HEK293 (cell line): ENCODE measurements at regions not wholly inside any gene's neighbourhood (a gene's known extent, or its start where the extent isn't known, plus 50 kb on each side); places are given as distances from the start of the nearest gene placed in this dataset.

Experiments used
- CTCF ChIA-PET: fragments of 350-600 bp; formaldehyde crosslinking; extraction: SDS; loops from one replicate; lab custom pipeline; 2021; ENCODE audit warnings: antibody characterized with exemption; lab: Yijun Ruan, JAX
- POLR2A ChIA-PET: fragments of 300-600 bp; formaldehyde crosslinking; extraction: SDS; loops from one replicate; lab custom pipeline; 2020; ENCODE audit warnings: antibody characterized with exemption, inconsistent platforms; lab: Yijun Ruan, JAX
- H3K27ac ChIP-seq: fragments of 200-500 bp; sonication (Bioruptor generic); 2 replicates; pipeline ENCODE4 v1.5.1; 2014; ENCODE audit warnings: low read depth, low read length, control low read depth, inconsistent platforms; ENCODE audit errors: extremely low read depth
- H3K36me3 ChIP-seq, 2 experiments: fragments of 200-500 bp in 1 of 2; sonication (Bioruptor generic) in 1 of 2; 1 replicate in 1 of 2; 2 replicates in 1 of 2; pipeline ENCODE4 v1.5.1; 2014 to 2017; ENCODE audit warnings: inconsistent platforms in 2 of 2, low read length in 2 of 2; ENCODE audit not compliant: control insufficient read depth in 2 of 2, insufficient read depth in 1 of 2
- H3K4me1 ChIP-seq: fragments of 200-500 bp; sonication (Bioruptor generic); 2 replicates; pipeline ENCODE4 v1.5.1; 2014; ENCODE audit warnings: mild to moderate bottlenecking, low read length, inconsistent platforms; ENCODE audit not compliant: control insufficient read depth, insufficient read depth
- H3K4me3 ChIP-seq: 2 replicates; pipeline ENCODE4 v1.5.1; 2011; ENCODE audit warnings: low read depth, mild to moderate bottlenecking, control low read depth, low read length, moderate library complexity
- H3K9me3 ChIP-seq: fragments of 200-500 bp; sonication (Bioruptor generic); 2 replicates; pipeline ENCODE4 v1.5.1; 2014; ENCODE audit warnings: low read depth, low read length, inconsistent platforms; ENCODE audit not compliant: control insufficient read depth, insufficient read depth
- BCL11A ChIP-seq: fragments of 450-650 bp; formaldehyde crosslinking; IDR thresholded peaks from 2 replicates; pipeline ENCODE4 v1.5.1; 2016; ENCODE audit warnings: low read depth, missing biosample characterization, missing genetic modification characterization
- GLIS2 ChIP-seq: fragments of 450-650 bp; formaldehyde crosslinking; IDR thresholded peaks from 2 replicates; pipeline ENCODE4 v1.5.1; 2016; ENCODE audit warnings: missing biosample characterization, missing genetic modification characterization
- SP3 ChIP-seq: fragments of 450-650 bp; formaldehyde crosslinking; IDR thresholded peaks from 2 replicates; pipeline ENCODE4 v1.5.1; 2016; ENCODE audit warnings: missing biosample characterization, missing genetic modification characterization
- ZBTB1 ChIP-seq: fragments of 450-650 bp; formaldehyde crosslinking; IDR thresholded peaks from 2 replicates; pipeline ENCODE4 v1.5.1; 2016; ENCODE audit warnings: missing biosample characterization, missing genetic modification characterization
- ZBTB48 ChIP-seq: fragments of 450-650 bp; formaldehyde crosslinking; IDR thresholded peaks from 2 replicates; pipeline ENCODE4 v1.5.1; 2016; ENCODE audit warnings: missing biosample characterization, missing genetic modification characterization
- ZEB2 ChIP-seq: fragments of 450-650 bp; formaldehyde crosslinking; IDR thresholded peaks from 2 replicates; pipeline ENCODE4 v1.5.1; 2016; ENCODE audit warnings: missing biosample characterization, missing genetic modification characterization
- ZFHX2 ChIP-seq: fragments of 450-650 bp; formaldehyde crosslinking; conservative IDR thresholded peaks from 2 replicates; pipeline ENCODE4 v1.5.1; 2016; ENCODE audit warnings: missing biosample characterization, missing genetic modification characterization
- ZFP69B ChIP-seq: fragments of 450-650 bp; formaldehyde crosslinking; IDR thresholded peaks from 2 replicates; pipeline ENCODE4 v1.5.1; 2016; ENCODE audit warnings: missing biosample characterization, missing genetic modification characterization
- ZNF48 ChIP-seq: fragments of 450-650 bp; formaldehyde crosslinking; IDR thresholded peaks from 2 replicates; pipeline ENCODE4 v1.5.1; 2016; ENCODE audit warnings: missing biosample characterization, missing genetic modification characterization
- ZNF544 ChIP-seq: fragments of 450-650 bp; formaldehyde crosslinking; IDR thresholded peaks from 2 replicates; pipeline ENCODE4 v1.5.0; 2017; ENCODE audit warnings: missing biosample characterization, missing genetic modification characterization
- ZNF555 ChIP-seq: fragments of 450-650 bp; formaldehyde crosslinking; conservative IDR thresholded peaks from 2 replicates; pipeline ENCODE4 v1.5.1; 2017; ENCODE audit warnings: missing biosample characterization, mild to moderate bottlenecking, missing genetic modification characterization, inconsistent platforms
- ZNF558 ChIP-seq: fragments of 450-650 bp; formaldehyde crosslinking; IDR thresholded peaks from 2 replicates; pipeline ENCODE4 v1.5.1; 2016; ENCODE audit warnings: missing biosample characterization, missing genetic modification characterization
- ZNF623 ChIP-seq: fragments of 450-650 bp; formaldehyde crosslinking; IDR thresholded peaks from 2 replicates; pipeline ENCODE4 v1.5.1; 2016; ENCODE audit warnings: missing biosample characterization, missing genetic modification characterization
- ZNF654 ChIP-seq: fragments of 450-650 bp; formaldehyde crosslinking; IDR thresholded peaks from 2 replicates; pipeline ENCODE4 v1.5.1; 2016; ENCODE audit warnings: low read depth, missing biosample characterization, missing genetic modification characterization
- ZNF785 ChIP-seq: fragments of 450-650 bp; formaldehyde crosslinking; IDR thresholded peaks from 2 replicates; pipeline ENCODE4 v1.5.1; 2016; ENCODE audit warnings: missing biosample characterization, missing genetic modification characterization
- TF ChIP-seq, protein P1 (sequence below): fragments of 450-650 bp; formaldehyde crosslinking; IDR thresholded peaks from 2 replicates; pipeline ENCODE4 v1.5.1; 2016; ENCODE audit warnings: missing biosample characterization, missing genetic modification characterization
- TF ChIP-seq, protein P2 (sequence below): fragments of 450-650 bp; formaldehyde crosslinking; IDR thresholded peaks from 2 replicates; pipeline ENCODE4 v1.5.1; 2017; ENCODE audit warnings: missing biosample characterization, missing genetic modification characterization
- TF ChIP-seq, protein P3 (sequence below): fragments of 450-650 bp; formaldehyde crosslinking; IDR thresholded peaks from 2 replicates; pipeline ENCODE4 v1.5.1; 2016; ENCODE audit warnings: missing biosample characterization, missing genetic modification characterization
- TF ChIP-seq, protein P4 (sequence below): fragments of 450-650 bp; formaldehyde crosslinking; IDR thresholded peaks from 2 replicates; pipeline ENCODE4 v1.5.1; 2016; ENCODE audit warnings: missing biosample characterization, missing genetic modification characterization

DNA sequence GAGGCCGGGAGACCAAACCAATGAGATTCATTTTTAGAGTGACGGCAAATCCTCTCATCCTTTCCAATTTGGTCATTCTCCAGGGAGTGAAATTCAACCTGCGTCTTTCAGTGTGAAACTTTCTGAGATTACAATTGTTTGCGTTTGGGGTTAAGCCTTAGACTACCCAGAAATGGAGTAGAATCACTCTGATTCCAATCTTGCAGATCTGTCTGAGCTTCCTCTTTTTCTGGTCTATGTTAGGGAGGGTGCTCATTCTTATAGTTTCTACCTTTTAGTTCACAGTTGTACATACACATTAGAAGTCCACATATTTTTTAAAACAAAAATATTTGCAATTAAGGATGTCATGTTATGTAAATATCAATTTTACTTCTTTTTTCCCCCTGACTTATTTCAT is 183.0 kb upstream of the PHACTR1 start:
- Histone ChIP-seq H3K27ac (no peak overlapping the region), H3K9me3 (no peaks in the 10 kb centered on the region), H3K4me1 (peaks cover 17% of the 10 kb centered on the region), H3K4me3 (no peak overlapping the region), H3K36me3 (no peaks in the 10 kb centered on the region)
- TF ChIP-seq ZBTB1 (tag by site-specific recombination) = no peak
- TF ChIP-seq ZNF654 (tag by site-specific recombination) = no peak
- TF ChIP-seq SP3 (tag by site-specific recombination) = no peak
- CTCF ChIA-PET = interaction anchor here (0.6 to 1.1 kb wide), 2 partner anchors 29 to 244 kb away, joined by 3 read pairs; no protein-coding TSS in a partner anchor
- POLR2A ChIA-PET = no interaction called here

DNA sequence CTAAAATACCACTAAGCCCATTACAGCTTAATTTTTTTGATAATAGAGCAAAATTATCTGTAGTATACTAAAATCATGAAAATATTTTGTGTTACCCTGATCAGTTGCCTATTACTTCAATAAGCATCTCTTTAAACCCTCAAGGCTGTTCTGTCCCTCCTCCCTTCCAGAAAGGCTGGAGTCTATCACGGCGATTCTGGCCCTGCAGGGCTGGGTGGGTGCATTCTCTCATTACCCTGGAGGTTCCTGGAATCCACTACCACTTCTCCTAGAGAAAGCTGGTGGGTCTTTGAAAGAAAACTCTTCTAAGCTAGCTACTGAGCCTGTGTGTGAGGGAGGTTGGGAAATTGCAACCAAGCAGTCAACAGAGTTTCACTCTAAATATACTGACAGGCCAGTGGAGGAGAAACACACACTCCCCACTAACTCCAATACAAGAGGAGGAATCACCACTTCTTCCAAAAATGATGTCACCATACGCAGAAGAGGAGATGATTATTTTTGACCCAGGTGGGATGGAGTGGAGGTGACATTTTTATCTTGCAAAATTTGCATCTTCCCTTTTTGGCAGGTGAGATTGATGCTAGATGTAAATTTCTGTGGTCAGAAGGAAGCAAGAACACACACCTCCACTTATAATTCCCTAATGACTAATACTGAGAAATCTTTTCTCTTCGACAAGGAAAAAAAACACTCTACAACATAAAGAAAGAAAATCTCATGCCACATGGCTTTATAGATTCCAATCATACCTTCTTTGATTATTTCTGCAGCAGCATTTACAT is 182.3 kb upstream of the PHACTR1 start:
- no peak for TF ChIP-seq ZBTB48 (tag by site-specific recombination)
- TF ChIP-seq BCL11A (tag by site-specific recombination) = no peak
- TF ChIP-seq, protein P1, sequence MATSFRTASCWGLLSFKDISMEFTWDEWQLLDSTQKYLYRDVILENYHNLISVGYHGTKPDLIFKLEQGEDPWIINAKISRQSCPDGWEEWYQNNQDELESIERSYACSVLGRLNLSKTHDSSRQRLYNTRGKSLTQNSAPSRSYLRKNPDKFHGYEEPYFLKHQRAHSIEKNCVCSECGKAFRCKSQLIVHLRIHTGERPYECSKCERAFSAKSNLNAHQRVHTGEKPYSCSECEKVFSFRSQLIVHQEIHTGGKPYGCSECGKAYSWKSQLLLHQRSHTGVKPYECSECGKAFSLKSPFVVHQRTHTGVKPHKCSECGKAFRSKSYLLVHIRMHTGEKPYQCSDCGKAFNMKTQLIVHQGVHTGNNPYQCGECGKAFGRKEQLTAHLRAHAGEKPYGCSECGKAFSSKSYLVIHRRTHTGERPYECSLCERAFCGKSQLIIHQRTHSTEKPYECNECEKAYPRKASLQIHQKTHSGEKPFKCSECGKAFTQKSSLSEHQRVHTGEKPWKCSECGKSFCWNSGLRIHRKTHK = no peak
- no peak for TF ChIP-seq ZNF555
- TF ChIP-seq GLIS2 (tag by site-specific recombination) = no peak
- no peak for TF ChIP-seq ZNF48 (tag by site-specific recombination)
- no peak for TF ChIP-seq ZFHX2 (tag by site-specific recombination)
- TF ChIP-seq, protein P2, sequence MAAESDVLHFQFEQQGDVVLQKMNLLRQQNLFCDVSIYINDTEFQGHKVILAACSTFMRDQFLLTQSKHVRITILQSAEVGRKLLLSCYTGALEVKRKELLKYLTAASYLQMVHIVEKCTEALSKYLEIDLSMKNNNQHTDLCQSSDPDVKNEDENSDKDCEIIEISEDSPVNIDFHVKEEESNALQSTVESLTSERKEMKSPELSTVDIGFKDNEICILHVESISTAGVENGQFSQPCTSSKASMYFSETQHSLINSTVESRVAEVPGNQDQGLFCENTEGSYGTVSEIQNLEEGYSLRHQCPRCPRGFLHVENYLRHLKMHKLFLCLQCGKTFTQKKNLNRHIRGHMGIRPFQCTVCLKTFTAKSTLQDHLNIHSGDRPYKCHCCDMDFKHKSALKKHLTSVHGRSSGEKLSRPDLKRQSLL (tag by site-specific recombination) = no peak
- TF ChIP-seq ZNF544 (tag by site-specific recombination) = no peak
- TF ChIP-seq ZNF623 (tag by site-specific recombination) = no peak
- TF ChIP-seq ZEB2 (tag by site-specific recombination) = no peak
- TF ChIP-seq, protein P3, sequence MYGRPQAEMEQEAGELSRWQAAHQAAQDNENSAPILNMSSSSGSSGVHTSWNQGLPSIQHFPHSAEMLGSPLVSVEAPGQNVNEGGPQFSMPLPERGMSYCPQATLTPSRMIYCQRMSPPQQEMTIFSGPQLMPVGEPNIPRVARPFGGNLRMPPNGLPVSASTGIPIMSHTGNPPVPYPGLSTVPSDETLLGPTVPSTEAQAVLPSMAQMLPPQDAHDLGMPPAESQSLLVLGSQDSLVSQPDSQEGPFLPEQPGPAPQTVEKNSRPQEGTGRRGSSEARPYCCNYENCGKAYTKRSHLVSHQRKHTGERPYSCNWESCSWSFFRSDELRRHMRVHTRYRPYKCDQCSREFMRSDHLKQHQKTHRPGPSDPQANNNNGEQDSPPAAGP (tag by site-specific recombination) = no peak
- no peak for TF ChIP-seq ZNF558 (tag by site-specific recombination)
- TF ChIP-seq ZNF785 (tag by site-specific recombination) = no peak
- ChIA-PET POLR2A (no interaction called here), CTCF (interaction anchor here (0.6 to 1.2 kb wide), 3 partner anchors 11 to 245 kb away, joined by 3 read pairs; no protein-coding TSS in a partner anchor)
- Histone ChIP-seq H3K9me3 (no peaks in the 10 kb centered on the region), H3K27ac (no peak overlapping the region), H3K4me1 (peaks cover 12% of the 10 kb centered on the region), H3K36me3 (no peaks in the 10 kb centered on the region), H3K4me3 (no peak overlapping the region)

DNA sequence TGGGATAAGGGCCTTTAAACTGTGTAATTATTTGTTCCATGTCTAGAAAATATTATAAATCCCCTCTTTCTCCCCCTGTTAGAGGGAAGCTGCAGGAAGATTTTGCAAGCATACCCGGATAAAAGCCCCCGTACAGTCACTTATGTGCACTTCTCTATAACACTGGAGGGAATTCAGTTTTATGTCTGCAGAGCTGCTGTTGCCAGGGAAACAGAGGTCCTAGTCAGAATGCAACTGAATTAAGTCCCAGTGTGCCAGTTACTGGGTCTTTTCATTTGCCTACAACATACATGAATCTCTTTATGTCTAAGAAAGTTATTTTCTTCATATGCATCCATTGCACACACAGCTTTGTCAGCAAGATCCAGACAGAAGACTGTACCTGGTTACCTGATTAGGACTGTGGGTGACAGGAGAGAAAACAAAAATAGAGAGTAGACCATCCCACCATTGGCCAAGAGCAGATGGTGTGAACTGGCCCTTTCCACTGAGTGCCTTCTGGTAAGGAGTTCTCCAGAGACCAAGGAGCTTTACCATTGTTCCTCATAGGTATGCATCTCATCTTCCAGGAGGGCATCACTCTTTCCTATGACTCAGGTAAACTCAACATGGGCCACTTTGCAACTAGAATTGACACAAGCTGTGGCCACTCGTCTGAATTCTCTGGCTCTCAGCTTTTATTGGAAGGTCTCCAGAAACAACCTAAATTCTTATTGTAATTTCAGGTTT is 180.8 kb upstream of the PHACTR1 start:
- Histone ChIP-seq H3K27ac (no peak overlapping the region), H3K4me1 (peaks cover 5% of the 10 kb centered on the region; the same call in 1 of the 2 replicates), H3K9me3 (no peaks in the 10 kb centered on the region), H3K36me3 (no peaks in the 10 kb centered on the region), H3K4me3 (no peak overlapping the region)
- POLR2A ChIA-PET = no interaction called here
- CTCF ChIA-PET = interaction anchor here (0.6 to 1.0 kb wide), 2 partner anchors 37 to 246 kb away, joined by 3 read pairs; no protein-coding TSS in a partner anchor
- no peak for TF ChIP-seq ZFP69B (tag by site-specific recombination)
- TF ChIP-seq, protein P4, sequence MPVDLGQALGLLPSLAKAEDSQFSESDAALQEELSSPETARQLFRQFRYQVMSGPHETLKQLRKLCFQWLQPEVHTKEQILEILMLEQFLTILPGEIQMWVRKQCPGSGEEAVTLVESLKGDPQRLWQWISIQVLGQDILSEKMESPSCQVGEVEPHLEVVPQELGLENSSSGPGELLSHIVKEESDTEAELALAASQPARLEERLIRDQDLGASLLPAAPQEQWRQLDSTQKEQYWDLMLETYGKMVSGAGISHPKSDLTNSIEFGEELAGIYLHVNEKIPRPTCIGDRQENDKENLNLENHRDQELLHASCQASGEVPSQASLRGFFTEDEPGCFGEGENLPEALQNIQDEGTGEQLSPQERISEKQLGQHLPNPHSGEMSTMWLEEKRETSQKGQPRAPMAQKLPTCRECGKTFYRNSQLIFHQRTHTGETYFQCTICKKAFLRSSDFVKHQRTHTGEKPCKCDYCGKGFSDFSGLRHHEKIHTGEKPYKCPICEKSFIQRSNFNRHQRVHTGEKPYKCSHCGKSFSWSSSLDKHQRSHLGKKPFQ (tag by site-specific recombination) = peak; percentile 66
- TF ChIP-seq, all 188 proteins: peak for 1
